NOMO-1 treated with dmso at 0.1 percent for 144 hours (cell line): ENCODE measurements at regions not wholly inside any gene's neighbourhood (a gene's known extent, or its start where the extent isn't known, plus 50 kb on each side); places are given as distances from the start of the nearest gene placed in this dataset.
A peak's percentile ranks its signal among the peaks of the same experiment; 100 is the strongest.

Experiments used
- DNase-seq: peaks from one replicate; lab custom pipeline; 2025; ENCODE audit not compliant: unreplicated experiment; lab: John Stamatoyannopoulos, UW

- DNase-seq = peak; percentile 8
These were observed 83.0 kb upstream of the ATF3 start for GRCh38 chr1:212525479-212526110.

GRCh38 chr1:212526111-212526491 lies 82.5 kb upstream of the ATF3 start:
- no peak for DNase-seq

- no peak for DNase-seq
These were observed 80.1 kb upstream of the ATF3 start for GRCh38 chr1:212528501-212528900.

GRCh38 chr1:212529211-212529741 lies 79.3 kb upstream of the ATF3 start:
- no peak for DNase-seq

GRCh38 chr1:212531267-212531666 lies 77.3 kb upstream of the ATF3 start:
- DNase-seq = no peak

GRCh38 chr1:212531796-212532195 lies 76.8 kb upstream of the ATF3 start:
- no peak for DNase-seq

GRCh38 chr1:212532469-212533147 lies 76.0 kb upstream of the ATF3 start:
- DNase-seq = no peak

- no peak for DNase-seq
These were observed 75.4 kb upstream of the ATF3 start for GRCh38 chr1:212533148-212533517.

- no peak for DNase-seq
These were observed 72.0 kb upstream of the ATF3 start for GRCh38 chr1:212536586-212536985.

GRCh38 chr1:212537610-212538009 lies 71.0 kb upstream of the ATF3 start:
- DNase-seq = no peak

GRCh38 chr1:212539737-212540430 lies 68.7 kb upstream of the ATF3 start:
- DNase-seq = no peak

- peak; percentile 87 for DNase-seq
These were observed 65.8 kb upstream of the ATF3 start for GRCh38 chr1:212542761-212543187.

GRCh38 chr1:212544110-212544509 lies 64.5 kb upstream of the ATF3 start:
- no peak for DNase-seq

- DNase-seq = peak; percentile 1
These were observed 62.5 kb upstream of the ATF3 start for GRCh38 chr1:212545941-212546635.

- DNase-seq = no peak
These were observed 59.0 kb upstream of the ATF3 start for GRCh38 chr1:212549503-212550017.

- no peak for DNase-seq
These were observed 56.6 kb upstream of the ATF3 start for GRCh38 chr1:212551929-212552328.

GRCh38 chr1:212553676-212554075 lies 54.9 kb upstream of the ATF3 start:
- DNase-seq = no peak

GRCh38 chr1:212554401-212554800 lies 54.2 kb upstream of the ATF3 start:
- no peak for DNase-seq

GRCh38 chr1:212555426-212555825 lies 53.1 kb upstream of the ATF3 start:
- DNase-seq = no peak

- no peak for DNase-seq
These were observed 51.6 kb upstream of the ATF3 start for GRCh38 chr1:212556822-212557549.
